C4-2B (cell line): ENCODE measurements at regions not wholly inside any gene's neighbourhood (a gene's known extent, or its start where the extent isn't known, plus 50 kb on each side); places are given as distances from the start of the nearest gene placed in this dataset.

ENCODE experiments used
- CTCF ChIP-seq: fragments of 450-650 bp; conservative IDR thresholded peaks from 2 replicates; pipeline ENCODE4 v1.5.1; 2017; ENCODE audit warnings: mild to moderate bottlenecking
- ZFX ChIP-seq: fragments of 450-650 bp; IDR thresholded peaks from 2 replicates; pipeline ENCODE4 v1.6.1; 2017

- TF ChIP-seq CTCF (no peak), ZFX (no peak)
Measured at GRCh38 chr16:65975049-65975708, 391.3 kb upstream of the CDH5 start.
